Activated CD4-positive, alpha-beta T cell treated with anti-CD3 and anti-CD28 coated beads, Interleukin-2, amount 50 U/mL, for 48 hours (primary cell): ENCODE measurements at regions not wholly inside any gene's neighbourhood (a gene's known extent, or its start where the extent isn't known, plus 50 kb on each side); places are given as distances from the start of the nearest gene placed in this dataset.

Source experiments
- DNase-seq, 2 experiments: peaks; one replicate each; pipeline ENCODE4 v3.0.0-alpha.2; 2020

DNA sequence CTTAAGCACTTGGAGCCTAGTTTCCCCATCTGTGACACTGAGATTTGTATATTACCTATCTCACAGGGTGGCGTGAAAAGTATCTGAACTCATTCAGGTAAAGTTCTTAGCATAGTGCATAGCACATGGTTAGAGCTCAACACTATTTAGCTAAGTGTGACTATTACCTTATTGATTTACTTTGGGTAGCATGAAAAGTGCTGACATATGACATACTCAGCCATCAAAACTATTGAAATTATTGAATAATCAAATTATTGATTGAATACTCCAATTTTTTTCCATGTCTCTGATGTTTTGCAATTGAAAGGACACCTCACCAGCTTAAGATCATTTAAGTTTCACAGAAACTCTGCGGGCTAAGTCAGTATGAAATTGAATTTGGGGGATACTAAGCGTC is 715.0 kb downstream of the EFNB2 start:
- DNase-seq, result no peak

DNA sequence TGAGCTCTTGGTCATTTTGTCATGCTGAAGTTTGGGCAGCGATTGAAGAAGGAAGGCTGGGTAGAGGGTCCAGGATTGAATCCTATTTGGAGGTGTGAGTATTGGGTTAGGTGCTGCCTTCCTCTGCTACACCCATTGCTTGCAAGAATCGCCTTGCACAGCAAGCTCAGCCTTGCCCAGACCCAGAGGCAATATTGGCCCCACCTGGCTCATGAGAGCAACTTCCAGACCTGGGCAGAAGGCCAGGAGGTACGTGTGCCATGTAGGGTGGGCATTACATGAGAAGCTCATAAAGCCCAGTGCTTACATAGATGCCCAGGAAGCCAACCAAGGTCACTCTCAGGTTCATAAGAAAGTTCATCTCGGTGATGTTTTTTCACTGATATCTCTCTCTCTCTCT is 718.0 kb downstream of the EFNB2 start:
- no peak for DNase-seq

DNA sequence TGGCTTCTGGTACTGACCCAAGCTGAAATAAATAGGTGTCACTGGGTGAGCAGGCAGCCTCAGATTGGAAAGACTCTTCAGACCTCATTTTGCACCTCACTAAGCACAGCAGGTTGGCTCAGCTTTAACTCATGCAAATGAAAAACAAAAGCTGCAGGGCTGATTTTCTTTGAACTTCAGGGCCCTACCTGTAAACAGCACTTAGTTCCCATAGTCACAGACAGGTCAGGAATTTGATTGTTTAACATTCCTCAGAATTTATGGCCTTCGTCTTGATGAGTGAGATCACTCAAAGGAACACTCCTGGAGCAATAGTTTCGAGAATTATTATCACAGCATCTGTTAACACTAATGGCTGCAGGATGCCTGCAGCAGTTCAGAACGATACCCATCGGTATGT is 718.5 kb downstream of the EFNB2 start:
- no peak for DNase-seq

DNA sequence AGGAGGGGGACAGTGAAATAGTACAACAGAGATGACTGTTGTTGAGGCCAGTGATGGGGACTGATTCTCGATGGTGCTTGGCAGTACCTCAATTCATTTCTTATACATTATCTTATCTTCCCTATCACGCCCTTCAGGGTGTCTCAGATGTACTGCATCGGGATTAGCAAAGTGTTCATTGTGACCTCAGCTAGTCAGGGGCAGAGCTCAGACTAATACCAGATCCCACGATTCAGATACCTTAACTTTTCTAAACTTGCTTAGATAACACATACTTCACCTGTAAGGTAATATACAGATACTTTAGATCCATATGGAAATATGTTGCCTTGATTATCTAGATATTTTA is 720.6 kb downstream of the EFNB2 start:
- DNase-seq, result no peak

DNA sequence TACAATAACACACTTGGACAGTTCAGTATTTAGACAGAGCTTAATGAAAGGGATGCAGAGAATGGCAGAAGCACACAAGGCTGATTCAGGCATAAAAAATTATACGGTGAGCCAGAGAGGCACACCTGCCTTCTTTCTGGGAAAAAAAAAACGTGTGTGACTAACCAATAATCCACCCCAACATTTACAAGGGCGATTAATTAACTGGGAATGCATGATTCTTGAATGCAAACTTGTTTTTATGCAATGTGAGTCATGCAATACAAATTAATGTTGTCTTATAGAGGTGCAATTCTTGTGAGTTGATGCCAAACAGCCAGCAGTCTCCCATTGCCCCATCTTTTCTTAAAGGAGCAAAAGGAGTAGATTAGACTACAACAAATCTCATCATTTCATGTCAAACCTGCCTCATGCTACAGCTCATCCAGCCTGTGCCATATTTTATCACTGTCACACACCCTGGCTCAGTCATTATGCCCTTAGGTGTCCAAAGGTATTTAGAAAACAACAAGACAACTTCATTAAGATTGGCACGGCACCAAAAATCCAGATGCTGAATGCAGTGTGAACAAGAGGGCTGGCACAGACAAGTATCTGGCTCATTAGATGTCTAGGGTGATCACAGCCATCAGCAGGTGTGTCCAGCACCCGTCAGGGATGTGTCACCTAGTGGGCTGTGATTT is 721.1 kb downstream of the EFNB2 start:
- no peak for DNase-seq

DNA sequence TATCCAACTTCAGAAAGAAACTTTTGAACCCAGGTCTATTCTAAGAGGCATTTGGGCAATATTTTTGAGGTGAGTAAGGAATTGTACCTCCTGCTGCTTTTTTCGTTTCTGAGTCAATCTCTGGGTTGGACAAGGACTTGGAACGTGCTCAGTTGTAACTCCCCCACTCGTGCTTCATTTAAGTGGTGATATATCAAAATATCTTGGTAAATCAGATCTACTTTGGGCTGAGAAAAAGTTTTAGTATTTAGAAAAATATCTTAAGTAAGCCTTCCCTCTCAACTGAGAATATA is 728.9 kb downstream of the EFNB2 start:
- DNase-seq, result no peak

DNA sequence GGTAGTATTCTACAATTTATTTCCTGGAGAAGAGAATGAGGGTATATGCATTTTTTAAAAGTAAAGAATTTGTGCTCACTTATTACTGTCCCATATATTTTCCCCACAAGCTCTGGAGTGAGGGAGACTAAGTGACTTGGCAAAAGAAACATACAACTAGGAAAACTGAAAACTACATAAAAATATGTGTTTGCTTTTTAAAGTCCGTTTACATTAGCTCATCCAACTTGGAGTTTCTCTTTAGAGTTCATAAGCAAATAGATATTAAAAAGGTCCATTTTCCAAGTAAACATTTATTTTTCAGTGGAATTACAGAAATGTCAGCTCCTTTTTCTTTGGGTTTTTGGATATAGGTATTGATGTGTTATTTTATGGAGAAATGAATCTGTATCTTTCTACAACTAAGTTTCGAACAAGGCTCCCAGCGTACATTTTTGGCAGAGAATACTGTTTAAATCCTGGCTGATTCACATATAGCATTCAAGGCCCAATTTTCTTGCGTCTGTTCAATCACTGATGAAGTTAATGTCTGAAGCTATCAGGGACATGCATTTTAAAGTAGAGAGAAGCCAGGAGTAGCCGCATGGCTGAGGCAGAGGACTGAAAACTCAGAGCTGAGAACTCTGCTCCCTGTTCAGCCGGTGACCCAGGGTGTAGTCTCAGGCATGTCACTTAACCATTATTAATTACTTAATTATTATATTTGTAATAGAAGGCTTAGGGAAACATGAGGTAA is 729.4 kb downstream of the EFNB2 start:
- no peak for DNase-seq

DNA sequence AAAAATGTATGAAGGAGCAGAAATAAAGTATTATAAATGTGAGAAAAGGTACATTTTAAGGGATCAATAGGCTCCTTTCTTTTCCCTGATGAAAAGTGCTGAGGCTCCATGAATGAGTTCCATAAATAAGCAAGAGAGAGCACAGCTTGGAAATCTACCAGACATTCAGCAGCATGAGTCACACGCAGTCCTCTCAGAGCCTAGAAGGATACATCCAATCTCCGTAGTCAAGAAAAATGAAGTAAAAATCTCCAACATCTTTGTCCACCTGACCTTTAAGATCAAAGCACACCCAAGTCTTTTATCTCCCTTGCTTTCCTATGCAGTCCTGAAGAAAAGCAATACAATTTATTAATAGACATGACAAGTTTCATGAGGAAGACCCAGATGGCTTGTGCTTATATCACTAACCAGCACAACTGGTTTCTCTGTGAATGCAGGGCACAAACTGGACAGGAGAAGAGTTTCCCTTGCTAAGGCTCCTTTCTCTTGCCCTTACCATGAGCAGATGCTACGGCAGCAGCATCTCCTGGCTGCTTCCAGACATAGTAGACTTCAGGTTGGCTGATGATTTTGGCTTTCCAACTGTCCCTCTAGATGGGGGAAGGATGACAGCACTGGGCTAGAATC is 730.8 kb downstream of the EFNB2 start:
- DNase-seq, result no peak

DNA sequence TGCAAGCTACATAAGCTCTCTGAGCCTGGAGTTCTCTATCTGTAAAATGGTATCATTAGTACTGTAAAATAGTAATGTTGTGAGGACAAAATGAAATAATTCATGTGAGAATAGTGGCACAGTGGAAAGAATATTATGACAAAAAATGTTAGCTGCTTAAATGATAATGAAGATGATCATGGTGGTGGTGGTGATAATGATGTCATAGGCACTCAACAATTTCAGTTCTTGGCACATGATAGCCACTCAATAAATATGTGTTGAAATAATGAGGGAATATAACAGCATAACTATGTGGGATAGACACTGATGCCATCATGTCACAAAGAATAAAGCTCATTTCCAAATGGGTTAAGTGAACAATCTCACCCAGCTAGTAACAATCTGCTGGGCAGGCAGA is 736.3 kb downstream of the EFNB2 start:
- no peak for DNase-seq

DNA sequence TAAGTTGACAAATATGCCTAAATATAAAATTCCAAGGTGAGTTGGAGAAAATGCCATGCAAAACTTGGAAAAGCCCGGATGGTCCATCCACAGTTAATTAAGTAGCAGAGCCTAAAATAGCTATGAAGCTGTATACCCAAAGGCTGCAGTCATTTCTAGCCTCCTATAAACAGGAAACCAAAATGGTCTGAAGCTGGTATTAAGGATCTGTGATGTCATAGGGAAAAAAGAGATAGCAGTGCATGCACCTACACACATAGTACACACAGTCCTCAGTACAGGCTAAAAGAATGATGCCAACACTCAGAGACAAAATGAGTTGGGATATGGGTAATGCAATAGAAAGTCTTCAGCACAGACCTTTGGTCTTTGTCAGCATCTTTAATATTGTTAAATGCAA is 736.9 kb downstream of the EFNB2 start:
- no peak for DNase-seq

DNA sequence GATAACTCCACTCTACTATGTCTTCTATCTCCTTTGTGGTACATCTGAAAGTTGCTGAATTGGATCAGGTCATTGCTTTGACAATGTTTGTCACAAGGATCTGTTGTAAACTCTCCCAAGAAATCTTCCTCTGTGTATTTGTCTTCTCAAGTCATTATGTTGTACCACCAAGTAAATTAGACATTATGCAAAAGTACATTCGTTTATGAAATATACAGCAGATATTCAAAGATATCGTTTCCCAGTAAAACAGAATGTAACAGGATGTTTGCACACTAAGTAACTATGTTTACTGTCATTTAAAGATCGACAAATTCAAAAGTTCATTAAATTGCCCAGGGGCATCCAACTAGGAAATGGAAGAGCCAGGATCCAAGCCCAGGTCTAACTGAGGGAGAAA is 739.4 kb downstream of the EFNB2 start:
- DNase-seq, result no peak

DNA sequence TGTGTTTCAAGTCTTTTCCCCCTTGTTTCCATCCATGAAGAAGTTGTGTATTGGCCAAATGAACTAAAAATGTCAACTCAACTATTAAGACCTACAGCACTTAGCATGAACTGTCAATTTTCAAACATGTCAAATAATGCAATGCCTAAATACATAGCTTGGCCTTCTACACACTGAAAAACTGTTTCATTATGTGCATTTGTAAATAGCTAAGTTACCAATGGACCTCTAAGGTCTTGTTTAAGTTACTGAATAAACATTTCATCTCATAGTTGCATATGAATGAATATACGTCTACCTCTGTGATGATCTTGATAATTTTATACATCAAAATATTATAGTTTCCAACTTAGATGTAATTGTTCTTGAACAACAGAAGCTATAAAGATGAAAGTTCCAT is 744.5 kb downstream of the EFNB2 start:
- DNase-seq, result no peak

DNA sequence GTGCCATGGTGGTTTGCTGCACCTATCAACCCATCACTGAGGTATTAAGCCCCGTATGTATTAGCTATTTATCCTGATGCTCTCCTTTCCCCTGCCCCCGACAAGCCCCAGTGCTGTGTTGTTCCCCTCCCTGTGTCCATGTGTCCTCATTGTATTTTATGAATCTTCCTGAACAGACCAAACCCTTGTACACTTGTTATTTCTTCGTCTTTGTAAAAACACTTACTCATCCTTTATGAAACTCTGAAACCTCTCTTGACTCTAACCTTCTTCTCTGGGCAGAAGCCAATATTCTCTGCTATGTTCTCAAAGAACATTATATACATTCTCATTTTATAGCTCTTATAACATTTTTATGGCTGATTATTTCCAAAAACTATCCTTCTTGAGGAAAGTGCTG is 746.9 kb downstream of the EFNB2 start:
- no peak for DNase-seq

DNA sequence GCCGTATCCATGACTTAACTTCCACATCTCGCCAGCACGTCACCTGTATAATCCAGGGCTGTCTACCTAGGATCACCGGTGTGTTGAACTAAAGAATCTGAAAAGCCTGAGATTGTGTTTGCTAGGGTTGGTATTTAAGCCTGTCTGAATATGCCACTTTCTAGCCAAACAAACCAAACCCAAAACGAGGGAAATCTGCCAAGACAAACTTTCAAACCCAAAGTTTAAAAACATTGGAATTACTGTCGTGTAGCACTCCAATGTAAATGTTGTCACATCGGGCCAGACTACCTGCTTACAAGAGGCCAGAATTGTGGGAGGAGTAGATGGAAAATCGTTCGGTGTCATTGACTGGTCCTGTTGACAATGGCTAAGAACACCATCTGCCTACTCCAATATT is 747.8 kb downstream of the EFNB2 start:
- DNase-seq, result no peak

DNA sequence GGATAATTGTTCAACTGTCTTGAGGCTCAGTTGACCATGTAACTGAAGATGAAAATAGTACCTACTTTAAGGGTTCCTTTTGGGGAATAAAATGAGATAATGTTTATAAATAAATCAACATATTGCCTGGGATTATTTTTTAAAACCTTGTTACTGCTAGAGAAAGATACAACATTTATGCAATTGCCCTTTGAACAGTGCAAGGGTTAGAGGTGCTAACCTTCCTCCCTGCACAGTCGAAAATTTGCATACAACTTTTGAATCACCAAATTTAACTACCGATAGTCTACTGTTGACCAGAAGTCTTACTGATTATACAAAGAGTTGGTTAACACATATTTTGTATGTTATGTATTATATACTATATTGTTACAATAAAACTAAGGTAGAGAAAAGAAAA is 750.0 kb downstream of the EFNB2 start:
- DNase-seq, result no peak

DNA sequence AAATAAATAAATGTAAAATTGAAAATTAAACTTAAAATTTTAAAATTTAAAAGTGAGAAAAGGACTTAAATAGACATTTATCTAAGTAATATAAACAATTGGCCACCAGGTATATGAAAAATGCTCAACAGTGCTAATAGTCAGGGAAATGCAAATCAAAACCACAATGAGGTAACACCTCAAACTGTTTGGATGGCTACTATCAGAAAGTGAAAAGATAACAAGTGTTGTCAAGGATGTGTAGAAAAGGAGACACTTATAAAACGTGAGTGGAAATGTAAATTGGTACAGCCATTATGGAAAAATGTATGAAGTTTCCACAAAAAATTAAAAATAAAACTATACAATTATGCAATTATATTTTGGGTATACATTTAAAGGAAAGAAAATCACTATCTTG is 752.2 kb downstream of the EFNB2 start:
- DNase-seq, result no peak

DNA sequence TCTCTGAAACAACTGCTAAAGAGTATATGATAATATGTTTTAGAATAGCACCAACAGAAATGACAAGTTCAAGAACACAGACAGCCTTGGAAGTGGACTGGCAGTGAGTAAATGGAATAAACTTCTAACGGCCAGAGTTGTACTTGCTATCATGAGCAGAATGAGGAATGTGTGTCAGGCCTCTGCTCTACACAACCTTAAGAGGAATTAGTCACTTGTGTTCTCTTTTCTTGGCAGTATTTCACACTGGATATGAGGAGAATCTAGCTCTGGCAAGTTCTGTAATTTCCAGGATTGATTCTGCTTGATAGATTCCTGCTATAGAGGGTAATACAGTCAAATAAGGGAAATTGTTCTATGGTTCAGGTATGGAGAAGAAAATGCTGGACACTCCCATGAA is 757.3 kb downstream of the EFNB2 start:
- DNase-seq, result no peak

DNA sequence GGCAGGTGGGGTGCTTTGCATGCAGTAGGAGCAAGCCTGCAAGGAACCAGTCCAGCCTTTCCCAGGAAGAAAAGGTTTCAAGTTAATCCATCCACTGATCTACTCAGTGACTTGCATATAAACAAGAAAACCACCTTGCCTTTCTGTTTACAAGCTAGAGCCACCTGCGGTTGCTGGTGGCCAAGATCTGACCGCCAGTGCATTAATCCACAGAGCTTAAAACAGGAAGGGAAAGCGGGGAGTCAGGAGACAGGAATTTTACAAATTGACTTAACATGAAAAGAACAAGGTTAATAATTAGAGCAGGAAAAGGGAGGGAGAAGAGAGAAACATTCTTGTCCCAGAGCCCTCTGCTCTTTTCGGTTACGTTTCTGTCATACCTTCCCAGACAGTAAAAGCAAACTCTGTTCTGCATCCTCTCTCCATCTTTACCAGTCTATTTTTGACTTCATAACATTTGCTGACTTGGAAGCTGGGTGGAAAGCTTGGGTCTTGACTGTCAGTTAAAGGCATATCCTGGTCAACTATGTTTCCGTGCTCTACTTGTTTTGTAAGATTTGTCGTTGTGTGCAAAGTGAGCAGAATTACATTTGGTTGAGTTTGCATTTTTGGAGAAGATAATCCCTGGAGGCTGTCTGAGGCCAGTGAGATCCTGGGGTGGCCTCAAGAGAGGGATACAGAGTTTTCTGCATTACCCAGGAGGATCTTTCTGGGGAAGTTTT is 760.6 kb downstream of the EFNB2 start:
- DNase-seq, result no peak

DNA sequence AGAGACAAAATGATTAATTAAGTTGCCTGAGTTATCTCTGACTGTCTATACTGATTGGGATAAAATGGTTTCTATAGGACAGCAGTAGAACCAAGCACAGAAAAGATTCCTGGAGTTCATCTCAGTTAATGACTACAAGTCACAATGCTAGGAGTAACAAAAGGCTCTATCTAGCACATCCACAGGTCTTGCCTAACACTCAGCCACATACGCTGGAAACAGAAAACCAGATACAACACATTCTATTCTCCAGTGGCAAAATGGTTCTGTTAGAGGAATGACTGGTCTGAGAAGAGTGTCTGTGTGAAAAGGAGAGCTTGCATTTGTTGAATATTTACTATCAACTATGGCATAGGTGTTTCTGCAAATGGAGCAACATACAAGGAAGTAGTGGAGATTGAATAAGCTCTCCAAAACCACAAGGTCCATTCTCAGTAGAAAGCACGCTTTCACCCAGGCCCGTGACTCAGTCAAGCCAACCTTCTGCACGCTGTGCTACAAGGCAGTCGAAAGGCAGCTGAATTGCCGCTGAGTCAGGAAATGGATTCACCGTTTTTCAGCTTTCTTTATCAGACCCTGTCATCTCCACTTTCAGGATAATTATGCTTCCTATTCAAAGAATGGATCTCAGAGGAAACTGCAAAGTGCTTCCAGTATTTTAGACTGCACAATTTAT is 761.5 kb downstream of the EFNB2 start:
- DNase-seq, result no peak

DNA sequence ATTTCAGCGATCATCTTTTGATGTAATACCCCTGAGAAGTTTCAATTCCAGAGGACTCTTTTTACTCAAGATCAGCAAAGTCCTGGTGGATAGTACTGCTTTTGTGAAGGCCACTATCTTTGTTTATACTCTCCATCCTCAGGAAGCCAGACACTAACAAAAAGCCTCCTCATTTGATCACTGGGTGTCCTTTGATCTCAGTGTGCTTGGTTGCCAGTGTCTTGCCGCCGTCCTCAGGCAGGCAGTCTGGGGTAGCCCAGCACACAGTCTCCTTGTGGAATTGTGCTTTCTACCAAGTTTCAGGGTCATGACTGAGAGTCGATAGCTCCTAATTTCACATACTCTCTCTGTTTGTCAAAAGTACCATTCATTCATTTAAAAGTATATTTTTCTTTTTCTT is 762.2 kb downstream of the EFNB2 start:
- no peak for DNase-seq

DNA sequence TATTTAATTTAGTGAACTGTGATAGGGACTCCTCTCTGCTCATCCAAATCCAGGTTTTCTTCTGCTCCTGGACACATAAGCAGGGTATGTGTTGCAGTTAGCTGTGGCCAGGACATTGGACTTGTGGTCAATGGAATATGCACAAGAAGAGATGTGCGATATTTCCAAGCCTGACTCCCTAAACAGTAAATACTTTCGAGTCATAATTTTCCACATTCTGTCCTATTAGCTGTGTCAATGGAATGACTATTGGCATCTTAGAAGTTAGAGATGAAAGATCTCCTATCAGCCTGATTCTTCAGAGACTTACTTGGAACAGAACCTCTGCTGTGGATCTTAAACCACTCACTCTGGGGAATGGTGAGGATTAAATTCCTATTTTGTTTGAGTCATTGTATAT is 771.0 kb downstream of the EFNB2 start:
- DNase-seq, result no peak

DNA sequence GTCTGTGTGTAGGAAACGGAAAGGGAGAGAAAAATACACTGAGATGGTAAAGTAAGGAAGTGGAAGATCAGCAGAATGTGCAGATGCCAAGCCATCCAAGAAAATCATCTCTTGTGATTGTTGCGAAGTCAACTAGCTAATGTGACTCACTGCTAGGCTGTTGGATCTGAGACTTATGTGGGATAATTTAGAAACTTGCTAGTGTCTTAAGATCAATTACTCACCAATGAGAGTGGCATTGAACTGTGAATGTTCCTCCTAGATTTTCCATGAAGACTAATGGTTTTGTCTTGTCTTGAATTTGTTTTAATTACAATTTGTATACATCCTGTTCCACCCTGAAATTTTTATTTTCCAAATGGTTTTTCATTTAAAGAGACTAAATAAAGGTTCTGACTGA is 771.6 kb downstream of the EFNB2 start:
- no peak for DNase-seq

DNA sequence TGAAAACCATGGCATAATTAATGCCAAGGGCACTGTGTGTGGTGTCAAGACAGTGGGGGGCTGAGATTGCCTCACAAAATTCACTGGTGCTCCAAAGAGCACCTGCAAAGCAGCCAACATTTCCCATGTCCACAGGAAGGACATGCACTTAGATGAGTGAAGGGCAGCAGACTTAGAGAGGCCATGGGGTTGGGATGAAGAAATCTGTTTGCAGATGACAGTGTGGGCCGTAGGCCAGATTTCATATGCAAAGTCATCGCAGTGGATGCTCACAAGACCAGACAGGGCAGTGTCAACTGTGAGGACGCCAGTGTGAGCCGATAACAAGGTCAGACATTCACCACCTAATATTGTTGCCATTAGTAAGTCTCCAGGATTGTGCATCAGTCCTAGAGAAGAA is 773.4 kb downstream of the EFNB2 start:
- no peak for DNase-seq
